Activated CD8-positive, alpha-beta T cell treated with anti-CD3 and anti-CD28 coated beads for 36 hours (primary cell): ENCODE measurements at regions not wholly inside any gene's neighbourhood (a gene's known extent, or its start where the extent isn't known, plus 50 kb on each side); places are given as distances from the start of the nearest gene placed in this dataset.
"Not testable (repeated sequence)": the region's sequence is repeated elsewhere in the genome, so short reads cannot be mapped to it uniquely, and the experiment has no call there.

ENCODE experiments used
- ATAC-seq: fragments of 200-7000 bp; cut with Tn5 transposase; one replicate; pipeline ENCODE4 v1.10.0; 2021; ENCODE audit warnings: mild to moderate bottlenecking, moderate library complexity
- CTCF ChIA-PET: fragments of 350-600 bp; sonication (Branson Sonifier 250); formaldehyde crosslinking; loops from one replicate; lab custom pipeline; 2021; ENCODE audit warnings: antibody characterized with exemption; lab: Charles Lee
- POLR2A ChIA-PET: fragments of 350-600 bp; sonication (Branson Sonifier 250); formaldehyde crosslinking; loops from one replicate; lab custom pipeline; 2021; ENCODE audit warnings: antibody characterized with exemption; lab: Charles Lee
- DNase-seq: peaks from one replicate; pipeline ENCODE4 v3.0.0-alpha.2; 2020
- H3K27ac Mint-ChIP-seq: one replicate; pipeline ENCODE4 v1.8.0; 2021; ENCODE audit warnings: mild to moderate bottlenecking, mixed read lengths
- H3K27me3 Mint-ChIP-seq: one replicate; pipeline ENCODE4 v1.8.0; 2021; ENCODE audit warnings: mixed read lengths
- H3K36me3 Mint-ChIP-seq: one replicate; pipeline ENCODE4 v1.8.0; 2021; ENCODE audit warnings: low read depth, mixed read lengths
- H3K4me1 Mint-ChIP-seq: one replicate; pipeline ENCODE4 v1.8.0; 2021; ENCODE audit warnings: low read depth, mixed read lengths
- H3K4me3 Mint-ChIP-seq: one replicate; pipeline ENCODE4 v1.8.0; 2021; ENCODE audit warnings: mild to moderate bottlenecking, moderate library complexity, mixed read lengths
- H3K9me3 Mint-ChIP-seq: one replicate; pipeline ENCODE4 v1.8.0; 2021; ENCODE audit warnings: mixed read lengths
- intact Hi-C: fragments of 100-400 bp; cut with micrococcal nuclease; formaldehyde crosslinking; loops from one replicate; pipeline ENCODE4 v1.10.0; 2022
- TF ChIP-seq, protein P1 (sequence below): fragments of 200-600 bp; IDR thresholded peaks from one replicate; pipeline ENCODE4 v1.8.0; 2022; ENCODE audit warnings: antibody characterized with exemption, mild to moderate bottlenecking

DNA sequence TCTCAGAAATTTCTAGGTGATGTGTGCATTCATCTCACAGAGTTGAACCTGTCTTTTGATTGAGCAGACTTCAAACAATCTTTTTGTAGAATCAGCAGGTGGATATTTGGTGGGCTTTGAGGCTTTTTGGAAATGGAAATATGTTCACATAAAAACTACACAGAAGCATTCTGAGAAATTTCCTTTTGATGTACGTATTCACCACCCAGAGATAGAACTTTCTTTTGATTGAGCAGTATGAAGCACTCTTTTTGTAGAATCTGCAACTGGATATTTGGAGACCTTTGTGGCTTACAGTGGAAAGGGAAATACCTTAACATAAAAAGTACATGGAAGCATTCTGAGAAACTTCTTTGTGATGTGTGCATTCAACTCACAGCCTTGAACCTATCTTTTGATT, 3515.0 kb downstream of the GOLGA6L6 start:
- ChIA-PET CTCF (no interaction called here), POLR2A (no interaction called here)
- TF ChIP-seq, protein P1, sequence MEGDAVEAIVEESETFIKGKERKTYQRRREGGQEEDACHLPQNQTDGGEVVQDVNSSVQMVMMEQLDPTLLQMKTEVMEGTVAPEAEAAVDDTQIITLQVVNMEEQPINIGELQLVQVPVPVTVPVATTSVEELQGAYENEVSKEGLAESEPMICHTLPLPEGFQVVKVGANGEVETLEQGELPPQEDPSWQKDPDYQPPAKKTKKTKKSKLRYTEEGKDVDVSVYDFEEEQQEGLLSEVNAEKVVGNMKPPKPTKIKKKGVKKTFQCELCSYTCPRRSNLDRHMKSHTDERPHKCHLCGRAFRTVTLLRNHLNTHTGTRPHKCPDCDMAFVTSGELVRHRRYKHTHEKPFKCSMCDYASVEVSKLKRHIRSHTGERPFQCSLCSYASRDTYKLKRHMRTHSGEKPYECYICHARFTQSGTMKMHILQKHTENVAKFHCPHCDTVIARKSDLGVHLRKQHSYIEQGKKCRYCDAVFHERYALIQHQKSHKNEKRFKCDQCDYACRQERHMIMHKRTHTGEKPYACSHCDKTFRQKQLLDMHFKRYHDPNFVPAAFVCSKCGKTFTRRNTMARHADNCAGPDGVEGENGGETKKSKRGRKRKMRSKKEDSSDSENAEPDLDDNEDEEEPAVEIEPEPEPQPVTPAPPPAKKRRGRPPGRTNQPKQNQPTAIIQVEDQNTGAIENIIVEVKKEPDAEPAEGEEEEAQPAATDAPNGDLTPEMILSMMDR: no peak
- ATAC-seq (no peak), DNase-seq (no peak)
- Mint-ChIP-seq H3K4me1 (peaks cover 6% of the 10 kb centered on the region), H3K27ac (no peak overlapping the region), H3K36me3 (peaks cover 2% of the 10 kb centered on the region), H3K9me3 (peaks cover 50% of the 10 kb centered on the region), H3K27me3 (no peaks in the 10 kb centered on the region), H3K4me3 (no peak overlapping the region)
- intact Hi-C loops: no loop called here

DNA sequence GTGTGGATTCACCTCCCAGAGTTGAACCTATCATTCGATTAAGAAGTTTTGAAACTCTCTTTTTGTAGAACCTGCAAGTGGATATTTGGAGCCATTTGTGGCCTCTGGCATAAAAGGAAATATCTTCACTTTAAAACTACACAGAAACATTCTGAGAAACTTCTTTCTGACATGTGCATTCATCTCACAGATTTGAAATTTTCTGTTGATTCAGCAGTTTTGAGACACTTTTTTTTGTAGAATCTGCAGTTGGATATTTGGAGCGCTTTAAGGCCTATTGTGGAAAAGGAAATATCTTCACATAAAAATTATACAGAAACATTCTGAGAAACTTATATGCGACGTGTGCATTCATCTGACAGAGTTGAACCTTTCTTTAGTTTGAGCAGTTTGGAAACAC, 3519.6 kb downstream of the GOLGA6L6 start:
- ATAC-seq, H3K27me3 Mint-ChIP-seq, DNase-seq, H3K4me3 Mint-ChIP-seq, POLR2A ChIA-PET, intact Hi-C loops, H3K36me3 Mint-ChIP-seq, H3K4me1 Mint-ChIP-seq, H3K27ac Mint-ChIP-seq, CTCF ChIA-PET: not testable (repeated sequence)
- peaks cover 54% of the 10 kb centered on the region for H3K9me3 Mint-ChIP-seq
